Type B pancreatic cell (in vitro differentiated cells): ENCODE measurements at regions not wholly inside any gene's neighbourhood (a gene's known extent, or its start where the extent isn't known, plus 50 kb on each side); places are given as distances from the start of the nearest gene placed in this dataset.
A peak's percentile ranks its signal among the peaks of the same experiment; 100 is the strongest.

Source experiments
- DNase-seq: peaks from one replicate; pipeline ENCODE4 v3.0.0; 2021; ENCODE audit warnings: mixed read lengths; ENCODE audit not compliant: unreplicated experiment; ENCODE audit errors: extremely low spot score
- H3K27ac Mint-ChIP-seq: 2 replicates; pipeline ENCODE4 v1.8.0; 2021; ENCODE audit warnings: mild to moderate bottlenecking, mixed read lengths
- H3K27me3 Mint-ChIP-seq: 2 replicates; pipeline ENCODE4 v1.8.0; 2021; ENCODE audit warnings: mixed read lengths
- H3K36me3 Mint-ChIP-seq: 2 replicates; pipeline ENCODE4 v1.8.0; 2021; ENCODE audit warnings: mixed read lengths
- H3K4me1 Mint-ChIP-seq: one replicate; pipeline ENCODE4 v1.8.0; 2021; ENCODE audit warnings: mixed read lengths; ENCODE audit not compliant: unreplicated experiment
- H3K4me3 Mint-ChIP-seq: 2 replicates; pipeline ENCODE4 v1.8.0; 2021; ENCODE audit warnings: mild to moderate bottlenecking, mixed read lengths
- H3K9me3 Mint-ChIP-seq: 2 replicates; pipeline ENCODE4 v1.8.0; 2021; ENCODE audit warnings: mixed read lengths
- TF ChIP-seq, protein P1 (sequence below): fragments of 200-600 bp; sonication (generic); conservative IDR thresholded peaks from 2 replicates; pipeline ENCODE4 v1.5.0; 2021; ENCODE audit warnings: antibody characterized with exemption, mild to moderate bottlenecking

DNA sequence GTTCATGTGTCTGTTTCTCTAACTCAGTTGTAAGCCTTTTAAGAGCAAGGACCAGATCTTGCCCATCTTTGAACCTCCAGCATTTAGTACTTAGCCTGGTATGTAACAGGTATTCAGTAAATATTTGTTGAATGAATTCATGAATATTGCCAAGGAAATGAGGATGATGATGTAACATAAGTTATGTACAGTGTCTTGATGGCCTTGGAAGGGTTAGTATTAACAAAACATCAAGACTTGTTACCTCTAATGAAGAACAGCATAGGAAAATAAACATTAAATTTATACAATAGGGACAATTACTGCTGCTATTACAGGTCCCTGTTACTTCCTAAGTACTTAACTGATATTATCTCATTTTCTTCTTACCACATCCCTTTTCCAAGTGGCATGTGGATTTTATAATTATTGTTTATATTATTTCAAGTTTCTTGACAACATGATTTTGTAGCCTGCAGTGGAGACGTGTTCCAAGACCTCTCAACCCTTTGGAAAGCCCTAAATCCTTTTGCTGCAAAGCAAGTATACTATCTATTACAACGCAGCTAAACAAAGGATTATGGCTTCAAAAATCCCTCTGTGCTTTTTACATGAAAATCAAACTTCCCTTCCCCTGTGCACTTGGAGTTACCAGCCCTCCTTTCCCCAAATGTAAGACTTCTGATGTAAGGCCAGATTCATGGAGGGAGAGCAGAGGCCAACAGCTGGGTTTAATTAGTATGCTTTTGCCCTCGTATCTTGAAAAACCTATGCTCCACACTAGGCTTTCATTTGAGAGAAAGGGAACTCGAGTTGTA is 77.4 kb upstream of the SMIM36 start:
- no peak for DNase-seq
- Mint-ChIP-seq H3K9me3 (peaks cover 8% of the 10 kb centered on the region), H3K4me1 (peaks cover 27% of the 10 kb centered on the region), H3K27ac (peak overlapping the region; percentile 49), H3K36me3 (no peaks in the 10 kb centered on the region), H3K27me3 (no peaks in the 10 kb centered on the region), H3K4me3 (peak overlapping the region; percentile 26)
- TF ChIP-seq, protein P1, sequence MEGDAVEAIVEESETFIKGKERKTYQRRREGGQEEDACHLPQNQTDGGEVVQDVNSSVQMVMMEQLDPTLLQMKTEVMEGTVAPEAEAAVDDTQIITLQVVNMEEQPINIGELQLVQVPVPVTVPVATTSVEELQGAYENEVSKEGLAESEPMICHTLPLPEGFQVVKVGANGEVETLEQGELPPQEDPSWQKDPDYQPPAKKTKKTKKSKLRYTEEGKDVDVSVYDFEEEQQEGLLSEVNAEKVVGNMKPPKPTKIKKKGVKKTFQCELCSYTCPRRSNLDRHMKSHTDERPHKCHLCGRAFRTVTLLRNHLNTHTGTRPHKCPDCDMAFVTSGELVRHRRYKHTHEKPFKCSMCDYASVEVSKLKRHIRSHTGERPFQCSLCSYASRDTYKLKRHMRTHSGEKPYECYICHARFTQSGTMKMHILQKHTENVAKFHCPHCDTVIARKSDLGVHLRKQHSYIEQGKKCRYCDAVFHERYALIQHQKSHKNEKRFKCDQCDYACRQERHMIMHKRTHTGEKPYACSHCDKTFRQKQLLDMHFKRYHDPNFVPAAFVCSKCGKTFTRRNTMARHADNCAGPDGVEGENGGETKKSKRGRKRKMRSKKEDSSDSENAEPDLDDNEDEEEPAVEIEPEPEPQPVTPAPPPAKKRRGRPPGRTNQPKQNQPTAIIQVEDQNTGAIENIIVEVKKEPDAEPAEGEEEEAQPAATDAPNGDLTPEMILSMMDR: no peak

GRCh38 chr17:55587608-55588139 is 76.4 kb upstream of the SMIM36 start:
- peak overlapping the region; percentile 26 for H3K4me3 Mint-ChIP-seq
- H3K9me3 Mint-ChIP-seq: peaks cover 8% of the 10 kb centered on the region
- H3K27ac Mint-ChIP-seq: peak overlapping the region; percentile 49
- TF ChIP-seq, protein P1: no peak
- H3K4me1 Mint-ChIP-seq: peaks cover 32% of the 10 kb centered on the region
- no peaks in the 10 kb centered on the region for H3K36me3 Mint-ChIP-seq
- H3K27me3 Mint-ChIP-seq: no peaks in the 10 kb centered on the region
- no peak for DNase-seq

GRCh38 chr17:55585629-55586028 is 74.4 kb upstream of the SMIM36 start:
- Mint-ChIP-seq H3K4me1 (peaks cover 33% of the 10 kb centered on the region), H3K36me3 (no peaks in the 10 kb centered on the region), H3K27me3 (no peaks in the 10 kb centered on the region), H3K4me3 (no peak overlapping the region), H3K9me3 (no peaks in the 10 kb centered on the region), H3K27ac (no peak overlapping the region)
- no peak for DNase-seq
- TF ChIP-seq, protein P1: no peak

DNA sequence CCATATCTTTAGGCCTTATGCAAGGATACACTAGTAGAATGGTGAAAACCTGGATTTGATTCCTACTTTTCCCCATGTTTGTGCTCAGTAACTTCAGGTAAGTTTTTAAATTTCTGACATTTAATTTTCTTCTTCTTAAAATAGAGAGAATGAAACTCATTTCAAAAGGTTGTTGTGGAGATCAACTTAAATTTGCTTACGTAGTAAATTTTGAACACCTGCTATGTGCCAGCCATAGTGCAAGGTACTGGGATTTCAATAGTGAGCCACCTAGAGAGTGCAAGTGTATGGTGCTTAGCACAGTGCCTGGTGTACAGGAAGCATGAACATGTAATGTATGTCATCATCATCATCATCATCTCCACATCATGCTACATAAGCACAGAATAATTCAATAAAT is 73.6 kb upstream of the SMIM36 start:
- TF ChIP-seq, protein P1: no peak
- Mint-ChIP-seq H3K36me3 (no peaks in the 10 kb centered on the region), H3K27ac (no peak overlapping the region), H3K4me1 (peaks cover 33% of the 10 kb centered on the region), H3K4me3 (no peak overlapping the region), H3K27me3 (no peaks in the 10 kb centered on the region), H3K9me3 (no peaks in the 10 kb centered on the region)
- no peak for DNase-seq

- Mint-ChIP-seq H3K4me3 (no peak overlapping the region), H3K27me3 (no peaks in the 10 kb centered on the region), H3K4me1 (peaks cover 30% of the 10 kb centered on the region), H3K9me3 (no peaks in the 10 kb centered on the region), H3K27ac (no peak overlapping the region), H3K36me3 (no peaks in the 10 kb centered on the region)
- DNase-seq: no peak
- TF ChIP-seq, protein P1: no peak
Observed at GRCh38 chr17:55584055-55584685, 72.9 kb upstream of the SMIM36 start.
